ENCODE measurements at regions not wholly inside any gene's neighbourhood (a gene's known extent, or its start where the extent isn't known, plus 50 kb on each side); places are given as distances from the start of the nearest gene placed in this dataset.

- no peak for TF ChIP-seq CTCF (IDR thresholded peaks at IDR 0.05; ENCODE audit: low read length)
- no peak for TF ChIP-seq EZH2 (optimal IDR thresholded peaks at IDR 0.05; ENCODE audit: low read depth, low read length)
Measured at GRCh38 chr13:74569251-74569650, 435.0 kb upstream of the KLF12 start.
